Esophagus (tissue), 2 donors: ENCODE measurements at regions not wholly inside any gene's neighbourhood (a gene's known extent, or its start where the extent isn't known, plus 50 kb on each side); places are given as distances from the start of the nearest gene placed in this dataset.
"Not testable (repeated sequence)": the region's sequence is repeated elsewhere in the genome, so short reads cannot be mapped to it uniquely, and the experiment has no call there.

Experiments used
- H3K27ac ChIP-seq, 2 donors: one replicate each; pipeline ENCODE4 v1.5.1; 2013; ENCODE audit warnings: low read depth in 2 of 2, mild to moderate bottlenecking in 2 of 2, inconsistent platforms in 1 of 2, low read length in 1 of 2, moderate library complexity in 1 of 2
- H3K27me3 ChIP-seq, 2 donors: one replicate each; pipeline ENCODE4 v1.6.1; 2013; ENCODE audit warnings: low read length in 2 of 2, control low read depth in 1 of 2, mild to moderate bottlenecking in 1 of 2; ENCODE audit not compliant: insufficient read depth in 2 of 2, control insufficient read depth in 1 of 2
- H3K36me3 ChIP-seq, 2 donors: one replicate each; pipeline ENCODE4 v1.6.1; 2013; ENCODE audit warnings: low read length in 1 of 2; ENCODE audit not compliant: control insufficient read depth in 2 of 2, insufficient read depth in 2 of 2
- H3K4me1 ChIP-seq, 2 donors: one replicate each; pipeline ENCODE4 v1.6.1; 2013; ENCODE audit warnings: low read length in 1 of 2; ENCODE audit not compliant: control insufficient read depth in 2 of 2, insufficient read depth in 2 of 2
- H3K4me3 ChIP-seq, 2 donors: one replicate each; pipeline ENCODE4 v1.5.1; 2013; ENCODE audit warnings: low read length in 2 of 2, mild to moderate bottlenecking in 2 of 2, low read depth in 1 of 2, moderate library complexity in 1 of 2
- H3K9me3 ChIP-seq, 2 donors: one replicate each; pipeline ENCODE4 v1.6.1; 2013; ENCODE audit warnings: mild to moderate bottlenecking in 2 of 2, low read depth in 1 of 2, low read length in 1 of 2, moderate library complexity in 1 of 2; ENCODE audit not compliant: control insufficient read depth in 2 of 2, insufficient read depth in 1 of 2
- WGBS, 2 donors: extraction: QIAGEN DNeasy Blood & Tissue Kit; methylation state at CpG; one replicate each; pipeline ENCODE4 v1.1.7; 2013; 5-methylcytosine and 5-hydroxymethylcytosine counted together
- donor health status: healthy with polysubstance abuse.
- donor health status: Bipolar disorder and iron deficiency.

- Histone ChIP-seq H3K4me1 (no peaks in the 10 kb centered on the region), H3K9me3 (peaks cover 0 to 6% of the 10 kb centered on the region in 2 donors), H3K4me3 (no peak overlapping the region), H3K36me3 (no peaks in the 10 kb centered on the region), H3K27ac (no peak overlapping the region), H3K27me3 (no peaks in the 10 kb centered on the region)
- WGBS, 2 donors, result 86 to 90% methylated on average over 3 of the region's 3 CpGs
Measured at GRCh38 chr3:8424281-8424680, 77.3 kb upstream of the LMCD1 start.

GRCh38 chr3:8436661-8437287 lies 64.8 kb upstream of the LMCD1 start:
- H3K36me3 ChIP-seq, result no peaks in the 10 kb centered on the region
- no peaks in the 10 kb centered on the region for H3K27me3 ChIP-seq
- WGBS, 2 donors, result 81% methylated on average over 8 of the region's 8 CpGs
- no peaks in the 10 kb centered on the region for H3K4me1 ChIP-seq
- H3K4me3 ChIP-seq, result no peak overlapping the region
- no peak overlapping the region for H3K27ac ChIP-seq
- H3K9me3 ChIP-seq, result no peaks in the 10 kb centered on the region

- H3K4me1 ChIP-seq, result no peaks in the 10 kb centered on the region
- H3K9me3 ChIP-seq, result no peaks in the 10 kb centered on the region
- no peaks in the 10 kb centered on the region for H3K36me3 ChIP-seq
- no peak overlapping the region for H3K27ac ChIP-seq
- H3K27me3 ChIP-seq, result no peaks in the 10 kb centered on the region
- no peak overlapping the region for H3K4me3 ChIP-seq
- 62 to 65% methylated on average over 6 to 7 of the region's 7 CpGs for WGBS, 2 donors
Measured at GRCh38 chr3:8438507-8439079, 63.0 kb upstream of the LMCD1 start.

GRCh38 chr3:8440142-8440541 lies 61.5 kb upstream of the LMCD1 start:
- H3K36me3 ChIP-seq, H3K4me1 ChIP-seq, H3K9me3 ChIP-seq, H3K4me3 ChIP-seq, H3K27ac ChIP-seq, H3K27me3 ChIP-seq: not testable (repeated sequence)
- WGBS, 2 donors, result 95 to 98% methylated on average over 23 to 30 of the region's 30 CpGs

GRCh38 chr3:8441969-8442559 lies 59.6 kb upstream of the LMCD1 start:
- Histone ChIP-seq H3K4me3 (no peak overlapping the region), H3K27ac (peak overlapping the region in 1 of 2 donors; percentile 9), H3K4me1 (peaks cover 0 to 2% of the 10 kb centered on the region in 2 donors), H3K36me3 (no peaks in the 10 kb centered on the region), H3K27me3 (no peaks in the 10 kb centered on the region), H3K9me3 (no peaks in the 10 kb centered on the region)
- WGBS, 2 donors, result 44 to 45% methylated on average over 8 of the region's 8 CpGs

GRCh38 chr3:8442993-8443650 lies 58.5 kb upstream of the LMCD1 start:
- no peaks in the 10 kb centered on the region for H3K36me3 ChIP-seq
- 67 to 75% methylated on average over 4 of the region's 4 CpGs for WGBS, 2 donors
- H3K27me3 ChIP-seq, result no peaks in the 10 kb centered on the region
- no peaks in the 10 kb centered on the region for H3K9me3 ChIP-seq
- no peak overlapping the region for H3K27ac ChIP-seq
- no peak overlapping the region for H3K4me3 ChIP-seq
- H3K4me1 ChIP-seq, result peaks cover 0 to 2% of the 10 kb centered on the region in 2 donors

- Histone ChIP-seq H3K9me3 (no peaks in the 10 kb centered on the region), H3K27ac (peak overlapping the region; percentile 54 to 71), H3K4me3 (no peak overlapping the region), H3K27me3 (no peaks in the 10 kb centered on the region), H3K4me1 (peaks cover 0 to 2% of the 10 kb centered on the region in 2 donors), H3K36me3 (no peaks in the 10 kb centered on the region)
- 24 to 28% methylated on average over 15 of the region's 15 CpGs for WGBS, 2 donors
Measured at GRCh38 chr3:8443829-8444791, 57.5 kb upstream of the LMCD1 start.

- peak overlapping the region; percentile 49 to 67 for H3K27ac ChIP-seq
- H3K4me1 ChIP-seq, result peaks cover 0 to 2% of the 10 kb centered on the region in 2 donors
- WGBS, 2 donors, result 84 to 92% methylated on average over 3 of the region's 3 CpGs
- no peaks in the 10 kb centered on the region for H3K9me3 ChIP-seq
- no peaks in the 10 kb centered on the region for H3K27me3 ChIP-seq
- H3K36me3 ChIP-seq, result no peaks in the 10 kb centered on the region
- no peak overlapping the region for H3K4me3 ChIP-seq
Measured at GRCh38 chr3:8444883-8445282, 56.7 kb upstream of the LMCD1 start.

- H3K27me3 ChIP-seq, result no peaks in the 10 kb centered on the region
- H3K27ac ChIP-seq, result no peak overlapping the region
- H3K4me1 ChIP-seq, result peaks cover 0 to 2% of the 10 kb centered on the region in 2 donors
- H3K4me3 ChIP-seq, result no peak overlapping the region
- no peaks in the 10 kb centered on the region for H3K9me3 ChIP-seq
- no peaks in the 10 kb centered on the region for H3K36me3 ChIP-seq
- WGBS, 2 donors, result 34 to 50% methylated on average over 2 of the region's 2 CpGs
Measured at GRCh38 chr3:8445861-8446260, 55.8 kb upstream of the LMCD1 start.
